ENCODE measurements at regions not wholly inside any gene's neighbourhood (a gene's known extent, or its start where the extent isn't known, plus 50 kb on each side); places are given as distances from the start of the nearest gene placed in this dataset.

DNA sequence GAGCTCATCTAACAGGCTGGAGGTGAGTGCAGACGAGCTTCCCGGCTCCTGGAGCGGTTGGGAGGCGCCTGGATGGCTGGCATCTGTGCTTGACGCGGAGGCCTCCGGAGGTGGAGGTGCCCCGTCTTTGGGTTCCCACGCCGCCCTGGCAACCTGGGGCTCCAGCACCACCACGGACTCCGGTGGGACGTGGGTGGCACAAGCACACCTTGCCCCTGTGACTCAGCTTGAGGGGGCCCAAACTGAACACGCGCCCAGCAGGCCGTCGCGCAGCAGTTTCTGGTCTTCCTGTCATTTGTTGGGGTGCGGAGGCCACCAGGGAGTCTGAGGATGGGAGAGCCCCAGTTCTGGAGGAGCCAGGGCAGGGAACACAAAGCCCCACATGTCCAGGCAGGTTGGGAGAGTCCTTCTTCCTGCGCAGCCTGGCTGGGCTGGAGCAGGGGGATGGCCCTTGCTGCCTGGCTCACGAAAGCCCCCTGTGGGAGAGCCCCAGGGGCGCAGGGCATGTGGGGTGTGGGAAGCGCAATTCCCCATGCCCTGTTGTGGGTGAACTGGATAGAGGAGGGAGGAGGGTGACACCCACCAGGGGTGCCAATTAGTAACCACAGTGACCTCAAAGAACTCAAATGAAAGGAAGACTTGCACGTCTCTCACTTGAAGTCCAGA lies 1378.6 kb upstream of the DEFB115 start:
- no peak overlapping the region for H3K4me3 ChIP-seq
- DNase-seq (ENCODE audit: low spot score) (no peak), ATAC-seq (no peak)
- H3K27me3 ChIP-seq (ENCODE audit: insufficient read depth), result no peaks in the 10 kb centered on the region
- no peaks in the 10 kb centered on the region for H3K4me1 ChIP-seq (ENCODE audit: insufficient read depth)
- H3K4me3 Mint-ChIP-seq, result no peak overlapping the region
- no peaks in the 10 kb centered on the region for H3F3A ChIP-seq (replicated peaks; ENCODE audit: low read depth)
- no peak overlapping the region for H3K27ac Mint-ChIP-seq
- TF ChIP-seq, protein P1, sequence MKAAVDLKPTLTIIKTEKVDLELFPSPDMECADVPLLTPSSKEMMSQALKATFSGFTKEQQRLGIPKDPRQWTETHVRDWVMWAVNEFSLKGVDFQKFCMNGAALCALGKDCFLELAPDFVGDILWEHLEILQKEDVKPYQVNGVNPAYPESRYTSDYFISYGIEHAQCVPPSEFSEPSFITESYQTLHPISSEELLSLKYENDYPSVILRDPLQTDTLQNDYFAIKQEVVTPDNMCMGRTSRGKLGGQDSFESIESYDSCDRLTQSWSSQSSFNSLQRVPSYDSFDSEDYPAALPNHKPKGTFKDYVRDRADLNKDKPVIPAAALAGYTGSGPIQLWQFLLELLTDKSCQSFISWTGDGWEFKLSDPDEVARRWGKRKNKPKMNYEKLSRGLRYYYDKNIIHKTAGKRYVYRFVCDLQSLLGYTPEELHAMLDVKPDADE (IDR thresholded peaks at IDR 0.05), result no peak
- TF ChIP-seq EZH2 (IDR thresholded peaks at IDR 0.05; ENCODE audit: low read depth, unreplicated experiment) (no peak), POLR2AphosphoS5 (IDR thresholded peaks at IDR 0.05; ENCODE audit: low read depth) (no peak), JUNB (IDR thresholded peaks at IDR 0.05; ENCODE audit: unreplicated experiment) (no peak), ZNF331 (CRISPR knock-in tag; IDR thresholded peaks at IDR 0.05; ENCODE audit: low read depth) (no peak), ZNF114 (CRISPR knock-in tag; IDR thresholded peaks at IDR 0.05) (no peak), STAT1 (IDR thresholded peaks at IDR 0.05; ENCODE audit: unreplicated experiment) (no peak), NANOG (IDR thresholded peaks at IDR 0.05; ENCODE audit: borderline replicate concordance) (no peak), EZH2phosphoT487 (IDR thresholded peaks at IDR 0.05; ENCODE audit: unreplicated experiment) (no peak), CREB1 (CRISPR knock-in tag; IDR thresholded peaks at IDR 0.05; ENCODE audit: low read depth) (no peak)
- TF ChIP-seq, protein P2, sequence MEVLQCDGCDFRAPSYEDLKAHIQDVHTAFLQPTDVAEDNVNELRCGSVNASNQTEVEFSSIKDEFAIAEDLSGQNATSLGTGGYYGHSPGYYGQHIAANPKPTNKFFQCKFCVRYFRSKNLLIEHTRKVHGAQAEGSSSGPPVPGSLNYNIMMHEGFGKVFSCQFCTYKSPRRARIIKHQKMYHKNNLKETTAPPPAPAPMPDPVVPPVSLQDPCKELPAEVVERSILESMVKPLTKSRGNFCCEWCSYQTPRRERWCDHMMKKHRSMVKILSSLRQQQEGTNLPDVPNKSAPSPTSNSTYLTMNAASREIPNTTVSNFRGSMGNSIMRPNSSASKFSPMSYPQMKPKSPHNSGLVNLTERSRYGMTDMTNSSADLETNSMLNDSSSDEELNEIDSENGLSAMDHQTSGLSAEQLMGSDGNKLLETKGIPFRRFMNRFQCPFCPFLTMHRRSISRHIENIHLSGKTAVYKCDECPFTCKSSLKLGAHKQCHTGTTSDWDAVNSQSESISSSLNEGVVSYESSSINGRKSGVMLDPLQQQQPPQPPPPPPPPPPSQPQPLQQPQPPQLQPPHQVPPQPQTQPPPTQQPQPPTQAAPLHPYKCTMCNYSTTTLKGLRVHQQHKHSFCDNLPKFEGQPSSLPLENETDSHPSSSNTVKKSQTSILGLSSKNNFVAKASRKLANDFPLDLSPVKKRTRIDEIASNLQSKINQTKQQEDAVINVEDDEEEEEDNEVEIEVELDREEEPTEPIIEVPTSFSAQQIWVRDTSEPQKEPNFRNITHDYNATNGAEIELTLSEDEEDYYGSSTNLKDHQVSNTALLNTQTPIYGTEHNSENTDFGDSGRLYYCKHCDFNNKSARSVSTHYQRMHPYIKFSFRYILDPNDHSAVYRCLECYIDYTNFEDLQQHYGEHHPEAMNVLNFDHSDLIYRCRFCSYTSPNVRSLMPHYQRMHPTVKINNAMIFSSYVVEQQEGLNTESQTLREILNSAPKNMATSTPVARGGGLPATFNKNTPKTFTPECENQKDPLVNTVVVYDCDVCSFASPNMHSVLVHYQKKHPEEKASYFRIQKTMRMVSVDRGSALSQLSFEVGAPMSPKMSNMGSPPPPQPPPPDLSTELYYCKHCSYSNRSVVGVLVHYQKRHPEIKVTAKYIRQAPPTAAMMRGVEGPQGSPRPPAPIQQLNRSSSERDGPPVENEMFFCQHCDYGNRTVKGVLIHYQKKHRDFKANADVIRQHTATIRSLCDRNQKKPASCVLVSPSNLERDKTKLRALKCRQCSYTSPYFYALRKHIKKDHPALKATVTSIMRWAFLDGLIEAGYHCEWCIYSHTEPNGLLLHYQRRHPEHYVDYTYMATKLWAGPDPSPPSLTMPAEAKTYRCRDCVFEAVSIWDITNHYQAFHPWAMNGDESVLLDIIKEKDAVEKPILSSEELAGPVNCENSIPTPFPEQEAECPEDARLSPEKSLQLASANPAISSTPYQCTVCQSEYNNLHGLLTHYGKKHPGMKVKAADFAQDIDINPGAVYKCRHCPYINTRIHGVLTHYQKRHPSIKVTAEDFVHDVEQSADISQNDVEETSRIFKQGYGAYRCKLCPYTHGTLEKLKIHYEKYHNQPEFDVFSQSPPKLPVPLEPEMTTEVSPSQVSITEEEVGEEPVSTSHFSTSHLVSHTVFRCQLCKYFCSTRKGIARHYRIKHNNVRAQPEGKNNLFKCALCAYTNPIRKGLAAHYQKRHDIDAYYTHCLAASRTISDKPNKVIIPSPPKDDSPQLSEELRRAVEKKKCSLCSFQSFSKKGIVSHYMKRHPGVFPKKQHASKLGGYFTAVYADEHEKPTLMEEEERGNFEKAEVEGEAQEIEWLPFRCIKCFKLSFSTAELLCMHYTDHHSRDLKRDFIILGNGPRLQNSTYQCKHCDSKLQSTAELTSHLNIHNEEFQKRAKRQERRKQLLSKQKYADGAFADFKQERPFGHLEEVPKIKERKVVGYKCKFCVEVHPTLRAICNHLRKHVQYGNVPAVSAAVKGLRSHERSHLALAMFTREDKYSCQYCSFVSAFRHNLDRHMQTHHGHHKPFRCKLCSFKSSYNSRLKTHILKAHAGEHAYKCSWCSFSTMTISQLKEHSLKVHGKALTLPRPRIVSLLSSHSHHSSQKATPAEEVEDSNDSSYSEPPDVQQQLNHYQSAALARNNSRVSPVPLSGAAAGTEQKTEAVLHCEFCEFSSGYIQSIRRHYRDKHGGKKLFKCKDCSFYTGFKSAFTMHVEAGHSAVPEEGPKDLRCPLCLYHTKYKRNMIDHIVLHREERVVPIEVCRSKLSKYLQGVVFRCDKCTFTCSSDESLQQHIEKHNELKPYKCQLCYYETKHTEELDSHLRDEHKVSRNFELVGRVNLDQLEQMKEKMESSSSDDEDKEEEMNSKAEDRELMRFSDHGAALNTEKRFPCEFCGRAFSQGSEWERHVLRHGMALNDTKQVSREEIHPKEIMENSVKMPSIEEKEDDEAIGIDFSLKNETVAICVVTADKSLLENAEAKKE (CRISPR knock-in tag; IDR thresholded peaks at IDR 0.05), result no peak
- TF ChIP-seq, protein P3, sequence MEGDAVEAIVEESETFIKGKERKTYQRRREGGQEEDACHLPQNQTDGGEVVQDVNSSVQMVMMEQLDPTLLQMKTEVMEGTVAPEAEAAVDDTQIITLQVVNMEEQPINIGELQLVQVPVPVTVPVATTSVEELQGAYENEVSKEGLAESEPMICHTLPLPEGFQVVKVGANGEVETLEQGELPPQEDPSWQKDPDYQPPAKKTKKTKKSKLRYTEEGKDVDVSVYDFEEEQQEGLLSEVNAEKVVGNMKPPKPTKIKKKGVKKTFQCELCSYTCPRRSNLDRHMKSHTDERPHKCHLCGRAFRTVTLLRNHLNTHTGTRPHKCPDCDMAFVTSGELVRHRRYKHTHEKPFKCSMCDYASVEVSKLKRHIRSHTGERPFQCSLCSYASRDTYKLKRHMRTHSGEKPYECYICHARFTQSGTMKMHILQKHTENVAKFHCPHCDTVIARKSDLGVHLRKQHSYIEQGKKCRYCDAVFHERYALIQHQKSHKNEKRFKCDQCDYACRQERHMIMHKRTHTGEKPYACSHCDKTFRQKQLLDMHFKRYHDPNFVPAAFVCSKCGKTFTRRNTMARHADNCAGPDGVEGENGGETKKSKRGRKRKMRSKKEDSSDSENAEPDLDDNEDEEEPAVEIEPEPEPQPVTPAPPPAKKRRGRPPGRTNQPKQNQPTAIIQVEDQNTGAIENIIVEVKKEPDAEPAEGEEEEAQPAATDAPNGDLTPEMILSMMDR (conservative IDR thresholded peaks at IDR 0.05; ENCODE audit: low read depth in 2 of 2), result no peak
- TF ChIP-seq, protein P4, sequence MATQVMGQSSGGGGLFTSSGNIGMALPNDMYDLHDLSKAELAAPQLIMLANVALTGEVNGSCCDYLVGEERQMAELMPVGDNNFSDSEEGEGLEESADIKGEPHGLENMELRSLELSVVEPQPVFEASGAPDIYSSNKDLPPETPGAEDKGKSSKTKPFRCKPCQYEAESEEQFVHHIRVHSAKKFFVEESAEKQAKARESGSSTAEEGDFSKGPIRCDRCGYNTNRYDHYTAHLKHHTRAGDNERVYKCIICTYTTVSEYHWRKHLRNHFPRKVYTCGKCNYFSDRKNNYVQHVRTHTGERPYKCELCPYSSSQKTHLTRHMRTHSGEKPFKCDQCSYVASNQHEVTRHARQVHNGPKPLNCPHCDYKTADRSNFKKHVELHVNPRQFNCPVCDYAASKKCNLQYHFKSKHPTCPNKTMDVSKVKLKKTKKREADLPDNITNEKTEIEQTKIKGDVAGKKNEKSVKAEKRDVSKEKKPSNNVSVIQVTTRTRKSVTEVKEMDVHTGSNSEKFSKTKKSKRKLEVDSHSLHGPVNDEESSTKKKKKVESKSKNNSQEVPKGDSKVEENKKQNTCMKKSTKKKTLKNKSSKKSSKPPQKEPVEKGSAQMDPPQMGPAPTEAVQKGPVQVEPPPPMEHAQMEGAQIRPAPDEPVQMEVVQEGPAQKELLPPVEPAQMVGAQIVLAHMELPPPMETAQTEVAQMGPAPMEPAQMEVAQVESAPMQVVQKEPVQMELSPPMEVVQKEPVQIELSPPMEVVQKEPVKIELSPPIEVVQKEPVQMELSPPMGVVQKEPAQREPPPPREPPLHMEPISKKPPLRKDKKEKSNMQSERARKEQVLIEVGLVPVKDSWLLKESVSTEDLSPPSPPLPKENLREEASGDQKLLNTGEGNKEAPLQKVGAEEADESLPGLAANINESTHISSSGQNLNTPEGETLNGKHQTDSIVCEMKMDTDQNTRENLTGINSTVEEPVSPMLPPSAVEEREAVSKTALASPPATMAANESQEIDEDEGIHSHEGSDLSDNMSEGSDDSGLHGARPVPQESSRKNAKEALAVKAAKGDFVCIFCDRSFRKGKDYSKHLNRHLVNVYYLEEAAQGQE (IDR thresholded peaks at IDR 0.05; ENCODE audit: unreplicated experiment), result no peak
- H3K27me3 Mint-ChIP-seq (ENCODE audit: insufficient read depth, low read depth, poor library complexity), result peaks cover 27% of the 10 kb centered on the region
- H4K20me1 ChIP-seq (replicated peaks; ENCODE audit: insufficient read depth), result no peaks in the 10 kb centered on the region
- no peaks in the 10 kb centered on the region for H3K9me2 ChIP-seq (ENCODE audit: insufficient read depth)
- no peak overlapping the region for H3K27ac ChIP-seq (ENCODE audit: low read depth)
- peaks cover 95% of the 10 kb centered on the region for H3K9me3 Mint-ChIP-seq
- H3K36me3 ChIP-seq (ENCODE audit: insufficient read depth), result no peaks in the 10 kb centered on the region; the same call in 1 of the 2 replicates
- peaks cover 65% of the 10 kb centered on the region for H3K36me3 Mint-ChIP-seq (ENCODE audit: low read depth)
- H3K79me2 ChIP-seq (replicated peaks; ENCODE audit: insufficient read depth), result no peaks in the 10 kb centered on the region
- H2AFZ ChIP-seq, result no peak overlapping the region
- no peak overlapping the region for H3K4me2 ChIP-seq
- H3K4me1 Mint-ChIP-seq, result no peaks in the 10 kb centered on the region; the same call in 2 of the 3 replicates

Measured in GM23338 (cell line).